B cell (primary cell): ENCODE measurements at regions not wholly inside any gene's neighbourhood (a gene's known extent, or its start where the extent isn't known, plus 50 kb on each side); places are given as distances from the start of the nearest gene placed in this dataset.

Source experiments
- ATAC-seq: fragments of 200-7000 bp; cut with Tn5 transposase; one replicate; pipeline ENCODE4 v1.10.0; 2021; ENCODE audit warnings: low read depth, mild to moderate bottlenecking, moderate number of reproducible peaks, moderate library complexity
- CTCF ChIA-PET: fragments of 350-600 bp; sonication (Branson Sonifier 250); formaldehyde crosslinking; loops from one replicate; lab custom pipeline; 2021; ENCODE audit warnings: antibody characterized with exemption, inconsistent platforms; lab: Charles Lee
- POLR2A ChIA-PET: fragments of 350-600 bp; sonication (Branson Sonifier 250); formaldehyde crosslinking; loops from one replicate; lab custom pipeline; 2021; ENCODE audit warnings: antibody characterized with exemption; lab: Charles Lee
- DNase-seq: peaks from one replicate; pipeline ENCODE4 v3.0.0; 2013
- H2AFZ ChIP-seq: 2 replicates; pipeline ENCODE4 v1.6.1; 2012; ENCODE audit warnings: mild to moderate bottlenecking, low read depth, low read length; ENCODE audit not compliant: insufficient read depth, poor library complexity, severe bottlenecking
- H3K27ac ChIP-seq, 2 donors: 1 replicate in 1 of 2; 2 replicates in 1 of 2; pipeline ENCODE4 v1.5.1; 2012 to 2013; ENCODE audit warnings: low read length in 2 of 2, mild to moderate bottlenecking in 2 of 2, moderate library complexity in 1 of 2
- H3K27me3 ChIP-seq, 4 experiments: fragments of 200-600 bp in 1 of 4; sonication (generic) in 1 of 4; replicated peaks in 1 of 4; 1 replicate in 2 of 4; 2 replicates in 2 of 4; pipeline versions ENCODE4 v1.6.1 to v1.7.0; 2013 to 2016; ENCODE audit warnings: low read length in 3 of 4, mild to moderate bottlenecking in 2 of 4, mixed read lengths in 1 of 4, moderate library complexity in 1 of 4; ENCODE audit not compliant: insufficient read depth in 4 of 4, control insufficient read depth in 3 of 4; ENCODE audit errors: control extremely low read depth in 1 of 4
- H3K36me3 ChIP-seq, 2 experiments: replicated peaks in 1 of 2; 1 replicate in 1 of 2; 2 replicates in 1 of 2; pipeline versions ENCODE4 v1.6.1 to v1.7.1; 2013; ENCODE audit warnings: low read length in 1 of 2; ENCODE audit not compliant: insufficient read depth in 2 of 2, control insufficient read depth in 1 of 2; ENCODE audit errors: control extremely low read depth in 1 of 2, extremely low read depth in 1 of 2
- H3K4me1 ChIP-seq, 2 donors: fragments of 200-600 bp in 1 of 2; sonication (generic) in 1 of 2; 1 replicate in 1 of 2; 2 replicates in 1 of 2; pipeline versions ENCODE4 v1.5.1 to v1.6.1; 2013 to 2017; ENCODE audit warnings: low read length in 2 of 2; ENCODE audit not compliant: control insufficient read depth in 2 of 2, insufficient read depth in 2 of 2
- H3K4me2 ChIP-seq: replicated peaks from 2 replicates; pipeline ENCODE3; 2012; ENCODE audit warnings: mild to moderate bottlenecking, low read depth, low read length; ENCODE audit not compliant: poor library complexity, severe bottlenecking
- H3K4me3 ChIP-seq, 5 experiments: fragments of 200-600 bp in 1 of 5; sonication (generic) in 1 of 5; 1 replicate in 3 of 5; 2 replicates in 2 of 5; pipeline versions ENCODE4 v1.5.1 to v1.7.0; 2011 to 2016; ENCODE audit warnings: low read length in 4 of 5, mild to moderate bottlenecking in 4 of 5, low read depth in 2 of 5, control low read depth in 1 of 5, moderate library complexity in 1 of 5; ENCODE audit not compliant: insufficient read depth in 1 of 5; ENCODE audit errors: control extremely low read depth in 1 of 5, extremely low read depth in 1 of 5
- H3K79me2 ChIP-seq: fragments of 200-600 bp; sonication (generic); one replicate; pipeline ENCODE4 v1.6.0; 2016; ENCODE audit warnings: low read length; ENCODE audit not compliant: control insufficient read depth, insufficient read depth
- H3K9ac ChIP-seq: fragments of 200-600 bp; sonication (generic); 2 replicates; pipeline ENCODE4 v1.6.1; 2017; ENCODE audit warnings: mild to moderate bottlenecking, low read length, moderate library complexity
- H3K9me3 ChIP-seq, 3 donors: one replicate each; pipeline versions ENCODE4 v1.6.1 to v1.7.1; 2013; ENCODE audit warnings: low read length in 2 of 3; ENCODE audit not compliant: control insufficient read depth in 2 of 3, insufficient read depth in 1 of 3; ENCODE audit errors: control extremely low read depth in 1 of 3
- H4K20me1 ChIP-seq: 2 replicates; pipeline ENCODE4 v1.6.0; 2012; ENCODE audit warnings: mild to moderate bottlenecking, low read length; ENCODE audit not compliant: insufficient read depth, control insufficient read depth, poor library complexity, severe bottlenecking
- H3K27ac Mint-ChIP-seq: one replicate; pipeline ENCODE4 v1.8.0; 2021; ENCODE audit warnings: mixed read lengths
- H3K27me3 Mint-ChIP-seq: one replicate; pipeline ENCODE4 v1.8.0; 2021; ENCODE audit warnings: mixed read lengths
- H3K4me1 Mint-ChIP-seq: one replicate; pipeline ENCODE4 v1.8.0; 2021; ENCODE audit warnings: mixed read lengths
- H3K4me3 Mint-ChIP-seq: one replicate; pipeline ENCODE4 v1.8.0; 2021; ENCODE audit warnings: mixed read lengths
- H3K9me3 Mint-ChIP-seq: one replicate; pipeline ENCODE4 v1.8.0; 2022; ENCODE audit warnings: mixed read lengths; ENCODE audit not compliant: insufficient read depth
- CTCF ChIP-seq: fragments of 200-600 bp; IDR thresholded peaks from one replicate; pipeline ENCODE4 v1.8.0; 2022; ENCODE audit warnings: antibody characterized with exemption, mild to moderate bottlenecking
- EZH2 ChIP-seq: IDR thresholded peaks from 2 replicates; pipeline ENCODE4 v1.6.1; 2012; ENCODE audit warnings: borderline replicate concordance, low read depth, mild to moderate bottlenecking, moderate library complexity, low read length; ENCODE audit not compliant: insufficient read depth, poor library complexity, severe bottlenecking
- WGBS: methylation state at CpG from one replicate; pipeline ENCODE4 v1.1.5; 2013; ENCODE audit warnings: missing lambda C conversion rate; ENCODE audit not compliant: insufficient coverage; 5-methylcytosine and 5-hydroxymethylcytosine counted together
- intact Hi-C: fragments of 100-400 bp; cut with micrococcal nuclease; formaldehyde crosslinking; loops from one replicate; pipeline ENCODE4 v1.10.0; 2022

DNA sequence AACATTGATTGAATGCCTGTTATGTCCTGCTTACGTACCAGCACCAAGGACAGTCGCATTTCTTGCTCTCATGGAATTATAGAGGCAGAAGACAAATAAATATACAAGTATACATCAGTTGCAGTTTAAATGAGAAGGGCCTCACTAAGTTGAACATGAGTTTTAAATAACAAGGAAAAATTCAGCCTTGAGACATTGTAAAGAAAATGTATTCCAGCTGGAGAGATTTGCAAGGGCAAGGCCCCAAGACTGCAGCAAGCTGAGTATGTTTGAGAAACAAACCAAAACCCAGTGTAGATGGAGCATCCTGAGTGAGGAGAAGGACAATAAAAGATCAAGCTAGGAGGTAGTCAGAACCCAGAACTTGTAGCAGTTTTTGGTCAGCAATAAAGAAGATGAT is 123.2 kb upstream of the BMP5 start:
- no peaks in the 10 kb centered on the region for H3K27me3 Mint-ChIP-seq
- intact Hi-C loops = no loop called here
- H4K20me1 ChIP-seq = no peaks in the 10 kb centered on the region
- TF ChIP-seq CTCF (no peak), EZH2 (no peak)
- no peaks in the 10 kb centered on the region for H3K79me2 ChIP-seq
- no CpG with 5 or more reads among the region's 2 CpGs for WGBS
- peaks cover 6% of the 10 kb centered on the region for H3K9me3 Mint-ChIP-seq
- H3K27me3 ChIP-seq = no peaks in the 10 kb centered on the region
- H3K27ac ChIP-seq = no peak overlapping the region
- H3K4me1 ChIP-seq = no peaks in the 10 kb centered on the region
- no peak overlapping the region for H3K4me2 ChIP-seq
- no peak overlapping the region for H3K9ac ChIP-seq
- no peaks in the 10 kb centered on the region for H3K4me1 Mint-ChIP-seq
- H3K4me3 ChIP-seq = no peak overlapping the region
- no peak for DNase-seq
- H3K9me3 ChIP-seq = peaks cover 0 to 13% (median 2%) of the 10 kb centered on the region in 3 donors
- no peak overlapping the region for H2AFZ ChIP-seq
- ChIA-PET CTCF (no interaction called here), POLR2A (no interaction called here)
- no peak overlapping the region for H3K27ac Mint-ChIP-seq
- H3K4me3 Mint-ChIP-seq = no peak overlapping the region
- H3K36me3 ChIP-seq = no peaks in the 10 kb centered on the region
- ATAC-seq = no peak

GRCh38 chr6:55997223-55997874 is 122.0 kb upstream of the BMP5 start:
- H3K4me3 Mint-ChIP-seq = no peak overlapping the region
- ChIA-PET POLR2A (no interaction called here), CTCF (no interaction called here)
- H3K9ac ChIP-seq = no peak overlapping the region
- H3K9me3 ChIP-seq = peaks cover 0 to 19% (median 8%) of the 10 kb centered on the region in 3 donors
- H3K4me2 ChIP-seq = no peak overlapping the region
- H3K27ac Mint-ChIP-seq = no peak overlapping the region
- TF ChIP-seq EZH2 = no peak
- TF ChIP-seq CTCF = no peak
- intact Hi-C loops = no loop called here
- H3K4me1 ChIP-seq = no peaks in the 10 kb centered on the region
- H2AFZ ChIP-seq = no peak overlapping the region
- H3K27me3 Mint-ChIP-seq = no peaks in the 10 kb centered on the region
- no peaks in the 10 kb centered on the region for H3K36me3 ChIP-seq
- ATAC-seq (no peak), DNase-seq (no peak)
- H4K20me1 ChIP-seq = no peaks in the 10 kb centered on the region
- no peaks in the 10 kb centered on the region for H3K4me1 Mint-ChIP-seq
- peaks cover 8% of the 10 kb centered on the region for H3K9me3 Mint-ChIP-seq
- H3K79me2 ChIP-seq = no peaks in the 10 kb centered on the region
- WGBS = 73% methylated on average over 1 of the region's 3 CpGs
- H3K27me3 ChIP-seq = no peaks in the 10 kb centered on the region
- H3K27ac ChIP-seq = no peak overlapping the region
- no peak overlapping the region for H3K4me3 ChIP-seq
